Neural progenitor cell (in vitro differentiated cells): ENCODE measurements at regions not wholly inside any gene's neighbourhood (a gene's known extent, or its start where the extent isn't known, plus 50 kb on each side); places are given as distances from the start of the nearest gene placed in this dataset.

ENCODE experiments used
- EZH2 ChIP-seq: fragments of 200-600 bp; sonication (generic); IDR thresholded peaks from 2 replicates; pipeline ENCODE4 v1.6.1; 2017; ENCODE audit warnings: antibody characterized with exemption, mild to moderate bottlenecking, moderate library complexity
- EZH2phosphoT487 ChIP-seq: fragments of 200-600 bp; sonication (generic); IDR thresholded peaks from 2 replicates; pipeline ENCODE4 v1.6.1; 2017; ENCODE audit warnings: antibody characterized with exemption
- TF ChIP-seq, protein P1 (sequence below): fragments of 200-600 bp; sonication (generic); IDR thresholded peaks from 2 replicates; pipeline ENCODE4 v1.5.1; 2017; ENCODE audit warnings: antibody characterized with exemption, mild to moderate bottlenecking

- no peak for TF ChIP-seq EZH2phosphoT487
- TF ChIP-seq, protein P1, sequence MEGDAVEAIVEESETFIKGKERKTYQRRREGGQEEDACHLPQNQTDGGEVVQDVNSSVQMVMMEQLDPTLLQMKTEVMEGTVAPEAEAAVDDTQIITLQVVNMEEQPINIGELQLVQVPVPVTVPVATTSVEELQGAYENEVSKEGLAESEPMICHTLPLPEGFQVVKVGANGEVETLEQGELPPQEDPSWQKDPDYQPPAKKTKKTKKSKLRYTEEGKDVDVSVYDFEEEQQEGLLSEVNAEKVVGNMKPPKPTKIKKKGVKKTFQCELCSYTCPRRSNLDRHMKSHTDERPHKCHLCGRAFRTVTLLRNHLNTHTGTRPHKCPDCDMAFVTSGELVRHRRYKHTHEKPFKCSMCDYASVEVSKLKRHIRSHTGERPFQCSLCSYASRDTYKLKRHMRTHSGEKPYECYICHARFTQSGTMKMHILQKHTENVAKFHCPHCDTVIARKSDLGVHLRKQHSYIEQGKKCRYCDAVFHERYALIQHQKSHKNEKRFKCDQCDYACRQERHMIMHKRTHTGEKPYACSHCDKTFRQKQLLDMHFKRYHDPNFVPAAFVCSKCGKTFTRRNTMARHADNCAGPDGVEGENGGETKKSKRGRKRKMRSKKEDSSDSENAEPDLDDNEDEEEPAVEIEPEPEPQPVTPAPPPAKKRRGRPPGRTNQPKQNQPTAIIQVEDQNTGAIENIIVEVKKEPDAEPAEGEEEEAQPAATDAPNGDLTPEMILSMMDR: no peak
- TF ChIP-seq EZH2: no peak
Observed at GRCh38 chr5:62184444-62184843, 121.6 kb upstream of the KIF2A start.
